ENCODE measurements at regions not wholly inside any gene's neighbourhood (a gene's known extent, or its start where the extent isn't known, plus 50 kb on each side); places are given as distances from the start of the nearest gene placed in this dataset.

DNA sequence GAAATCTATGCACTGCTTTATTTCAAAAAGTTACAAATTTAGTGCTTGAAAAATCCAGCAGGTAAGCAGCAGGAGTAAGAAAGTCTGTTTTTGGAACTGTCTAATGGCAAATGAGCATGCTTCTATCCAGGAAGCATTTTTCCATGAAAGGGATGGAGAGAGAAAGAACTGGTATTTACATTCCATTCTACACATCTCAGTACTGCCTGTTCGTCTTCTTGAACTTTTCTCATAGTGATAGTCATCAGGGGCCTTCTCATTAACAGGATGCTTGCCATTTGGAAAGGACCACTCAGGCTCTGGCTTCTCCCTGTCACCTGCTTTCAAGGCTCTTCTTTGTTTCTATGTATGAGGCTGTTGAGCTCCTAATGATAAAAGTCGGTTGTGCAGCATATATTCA lies 267.3 kb upstream of the IL12A start:
- no peaks in the 10 kb centered on the region for H3K9me3 ChIP-seq (replicated peaks in 1 of 2; ENCODE audit: control insufficient read depth in 2 of 2, insufficient read depth in 1 of 2, low read depth in 1 of 2, low read length in 2 of 2)
- H2AK5ac ChIP-seq (ENCODE audit: low read depth, low read length): no peak overlapping the region
- H3K4me1 ChIP-seq (ENCODE audit: control insufficient read depth in 2 of 2, insufficient read depth in 1 of 2, low read depth in 1 of 2, low read length in 2 of 2): no peaks in the 10 kb centered on the region
- no peak overlapping the region for H3K4me2 ChIP-seq (ENCODE audit: insufficient read depth, low read length, poor library complexity, severe bottlenecking)
- no peak overlapping the region for H3K9ac ChIP-seq (ENCODE audit: low read depth, low read length, poor library complexity)
- no peak overlapping the region for H2BK120ac ChIP-seq (ENCODE audit: low read depth, low read length)
- no CpG with 5 or more reads among the region's 2 CpGs for WGBS, 2 donors (ENCODE audit: extremely low coverage in 2 of 2, insufficient read length in 2 of 2, insufficient replicate concordance in 1 of 2)
- H3K36me3 ChIP-seq (replicated peaks in 1 of 2; ENCODE audit: control insufficient read depth in 2 of 2, insufficient read depth in 2 of 2, low read length in 2 of 2): no peaks in the 10 kb centered on the region
- no peak for DNase-seq (ENCODE audit: low spot score)
- H3K4me3 ChIP-seq (ENCODE audit: low read length in 2 of 2): no peak overlapping the region
- no peaks in the 10 kb centered on the region for H3K79me1 ChIP-seq (ENCODE audit: low read depth, low read length)
- no peak overlapping the region for H2BK12ac ChIP-seq (ENCODE audit: low read length)
- no peak overlapping the region for H2BK15ac ChIP-seq (ENCODE audit: low read length)
- no peaks in the 10 kb centered on the region for H3K27me3 ChIP-seq (ENCODE audit: control insufficient read depth in 3 of 3, insufficient read depth in 3 of 3, low read depth in 1 of 3, low read length in 3 of 3)
- H3K4ac ChIP-seq (ENCODE audit: low read length): no peak overlapping the region
- no peak overlapping the region for H2BK5ac ChIP-seq (ENCODE audit: low read length)
- H3K18ac ChIP-seq (ENCODE audit: low read length): no peak overlapping the region
- no peak overlapping the region for H4K8ac ChIP-seq (ENCODE audit: low read depth, low read length)
- H3K23ac ChIP-seq (ENCODE audit: low read depth, low read length, poor library complexity): no peak overlapping the region
- no peak overlapping the region for H3K27ac ChIP-seq (replicated peaks; ENCODE audit: low read length)
- no peak overlapping the region for H4K91ac ChIP-seq (ENCODE audit: low read depth, low read length, poor library complexity)
- H3K14ac ChIP-seq (ENCODE audit: low read length): no peak overlapping the region
- no peak overlapping the region for H2AFZ ChIP-seq (ENCODE audit: low read length)

DNA sequence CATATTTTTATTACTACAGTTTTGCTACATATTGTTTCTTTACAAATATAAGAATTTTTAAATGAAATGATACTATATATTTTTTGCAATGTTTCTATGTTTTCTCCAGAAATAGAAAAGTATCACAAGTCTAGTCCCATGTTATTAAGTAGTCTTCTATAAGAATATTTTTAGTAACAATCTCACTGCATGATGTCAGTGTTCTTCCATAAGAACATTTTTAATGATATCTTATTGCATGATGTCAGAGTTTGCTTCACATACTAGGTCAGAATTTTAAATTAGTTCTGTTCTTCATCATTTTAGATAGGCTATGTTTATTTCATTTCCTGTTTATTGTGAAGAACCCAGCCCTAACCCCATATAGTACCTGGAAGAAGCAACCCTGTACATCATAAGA lies 265.3 kb upstream of the IL12A start:
- DNase-seq (ENCODE audit: low spot score): no peak
- Histone ChIP-seq H3K14ac (ENCODE audit: low read length) (no peak overlapping the region), H3K9ac (ENCODE audit: low read depth, low read length, poor library complexity) (no peak overlapping the region), H3K4ac (ENCODE audit: low read length) (no peak overlapping the region), H3K9me3 (replicated peaks in 1 of 2; ENCODE audit: control insufficient read depth in 2 of 2, insufficient read depth in 1 of 2, low read depth in 1 of 2, low read length in 2 of 2) (no peaks in the 10 kb centered on the region), H2AK5ac (ENCODE audit: low read depth, low read length) (no peak overlapping the region), H2BK120ac (ENCODE audit: low read depth, low read length) (no peak overlapping the region), H3K4me2 (ENCODE audit: insufficient read depth, low read length, poor library complexity, severe bottlenecking) (no peak overlapping the region), H2BK15ac (ENCODE audit: low read length) (no peak overlapping the region), H2AFZ (ENCODE audit: low read length) (no peak overlapping the region), H3K79me1 (ENCODE audit: low read depth, low read length) (no peaks in the 10 kb centered on the region), H3K27ac (replicated peaks; ENCODE audit: low read length) (no peak overlapping the region), H3K18ac (ENCODE audit: low read length) (no peak overlapping the region), H3K4me3 (ENCODE audit: low read length in 2 of 2) (no peak overlapping the region), H2BK5ac (ENCODE audit: low read length) (no peak overlapping the region), H3K36me3 (replicated peaks in 1 of 2; ENCODE audit: control insufficient read depth in 2 of 2, insufficient read depth in 2 of 2, low read length in 2 of 2) (no peaks in the 10 kb centered on the region), H3K4me1 (ENCODE audit: control insufficient read depth in 2 of 2, insufficient read depth in 1 of 2, low read depth in 1 of 2, low read length in 2 of 2) (no peaks in the 10 kb centered on the region), H3K23ac (ENCODE audit: low read depth, low read length, poor library complexity) (no peak overlapping the region), H2BK12ac (ENCODE audit: low read length) (no peak overlapping the region), H3K27me3 (ENCODE audit: control insufficient read depth in 3 of 3, insufficient read depth in 3 of 3, low read depth in 1 of 3, low read length in 3 of 3) (no peaks in the 10 kb centered on the region), H4K8ac (ENCODE audit: low read depth, low read length) (no peak overlapping the region), H4K91ac (ENCODE audit: low read depth, low read length, poor library complexity) (no peak overlapping the region)

DNA sequence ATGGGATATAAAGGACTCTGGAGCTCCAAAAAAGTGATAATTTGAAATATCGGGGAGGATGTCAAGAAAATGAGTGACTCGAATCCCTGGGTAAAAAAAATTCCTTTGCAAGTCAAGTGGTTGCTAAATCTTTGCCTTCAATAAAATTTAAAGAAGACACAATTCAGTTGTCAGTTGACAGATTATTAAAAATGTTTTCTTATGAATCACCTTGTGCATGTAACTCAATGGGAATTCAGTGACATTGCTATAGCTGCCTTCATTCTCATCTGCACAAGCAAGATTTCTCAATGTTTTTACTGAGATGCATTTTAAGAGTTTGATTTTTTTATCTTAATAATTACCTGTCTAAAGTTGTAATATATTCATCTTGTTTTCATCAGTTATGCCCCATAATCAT lies 264.0 kb upstream of the IL12A start:
- Histone ChIP-seq H2BK5ac (ENCODE audit: low read length) (no peak overlapping the region), H3K23ac (ENCODE audit: low read depth, low read length, poor library complexity) (no peak overlapping the region), H4K8ac (ENCODE audit: low read depth, low read length) (no peak overlapping the region), H3K27ac (replicated peaks; ENCODE audit: low read length) (no peak overlapping the region), H3K14ac (ENCODE audit: low read length) (no peak overlapping the region), H3K18ac (ENCODE audit: low read length) (no peak overlapping the region), H2AFZ (ENCODE audit: low read length) (no peak overlapping the region), H2BK12ac (ENCODE audit: low read length) (no peak overlapping the region), H3K4ac (ENCODE audit: low read length) (no peak overlapping the region), H3K27me3 (ENCODE audit: control insufficient read depth in 3 of 3, insufficient read depth in 3 of 3, low read depth in 1 of 3, low read length in 3 of 3) (no peaks in the 10 kb centered on the region), H3K4me1 (ENCODE audit: control insufficient read depth in 2 of 2, insufficient read depth in 1 of 2, low read depth in 1 of 2, low read length in 2 of 2) (no peaks in the 10 kb centered on the region), H3K4me3 (ENCODE audit: low read length in 2 of 2) (no peak overlapping the region), H4K91ac (ENCODE audit: low read depth, low read length, poor library complexity) (no peak overlapping the region), H2AK5ac (ENCODE audit: low read depth, low read length) (no peak overlapping the region), H3K9me3 (replicated peaks in 1 of 2; ENCODE audit: control insufficient read depth in 2 of 2, insufficient read depth in 1 of 2, low read depth in 1 of 2, low read length in 2 of 2) (no peaks in the 10 kb centered on the region), H3K79me1 (ENCODE audit: low read depth, low read length) (no peaks in the 10 kb centered on the region), H2BK120ac (ENCODE audit: low read depth, low read length) (no peak overlapping the region), H3K4me2 (ENCODE audit: insufficient read depth, low read length, poor library complexity, severe bottlenecking) (no peak overlapping the region), H2BK15ac (ENCODE audit: low read length) (no peak overlapping the region), H3K9ac (ENCODE audit: low read depth, low read length, poor library complexity) (no peak overlapping the region), H3K36me3 (replicated peaks in 1 of 2; ENCODE audit: control insufficient read depth in 2 of 2, insufficient read depth in 2 of 2, low read length in 2 of 2) (no peaks in the 10 kb centered on the region)
- WGBS, 2 donors (ENCODE audit: extremely low coverage in 2 of 2, insufficient read length in 2 of 2, insufficient replicate concordance in 1 of 2): no CpG with 5 or more reads among the region's 2 CpGs
- DNase-seq (ENCODE audit: low spot score): no peak

DNA sequence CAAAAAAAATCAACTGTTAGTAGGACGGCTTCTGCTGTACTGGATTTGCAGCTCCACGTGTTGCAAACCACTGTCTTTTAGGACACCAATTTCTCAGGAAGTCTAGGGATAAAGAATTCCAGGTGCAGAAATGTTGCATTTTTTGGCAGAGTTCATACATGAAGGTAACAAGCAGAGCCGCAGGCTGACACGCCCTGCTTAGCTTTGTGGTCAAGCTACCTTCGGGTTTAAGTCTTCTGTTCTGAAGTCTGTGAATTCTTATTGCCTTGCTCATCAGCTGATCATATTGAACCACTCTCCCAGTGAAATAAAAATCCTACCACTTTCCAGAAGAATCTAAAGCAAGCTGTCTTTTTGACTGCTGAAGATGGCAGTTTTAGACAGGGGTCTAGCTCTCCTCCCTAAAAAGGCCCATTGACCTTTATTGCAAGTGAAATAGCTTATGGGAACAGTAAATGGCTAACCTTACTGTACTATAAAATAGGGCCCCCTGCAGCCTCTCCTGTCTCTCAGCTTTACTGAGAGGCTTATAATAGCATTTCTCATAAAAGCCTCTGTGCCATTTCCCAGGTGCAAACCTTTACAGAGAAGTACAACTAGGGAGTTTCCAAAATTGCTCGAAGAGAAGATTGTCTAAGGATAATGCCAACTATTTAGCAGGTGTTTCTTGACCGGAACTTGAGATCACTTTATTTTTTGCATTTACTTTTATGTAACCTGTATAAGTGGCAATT lies 262.2 kb upstream of the IL12A start:
- no peaks in the 10 kb centered on the region for H3K79me1 ChIP-seq (ENCODE audit: low read depth, low read length)
- no peak for DNase-seq (ENCODE audit: low spot score)
- no CpG with 5 or more reads among the region's 7 CpGs for WGBS, 2 donors (ENCODE audit: extremely low coverage in 2 of 2, insufficient read length in 2 of 2, insufficient replicate concordance in 1 of 2)
- H3K4me1 ChIP-seq (ENCODE audit: control insufficient read depth in 2 of 2, insufficient read depth in 1 of 2, low read depth in 1 of 2, low read length in 2 of 2): peaks cover 0 to 2% of the 10 kb centered on the region in 2 donors
- no peaks in the 10 kb centered on the region for H3K9me3 ChIP-seq (replicated peaks in 1 of 2; ENCODE audit: control insufficient read depth in 2 of 2, insufficient read depth in 1 of 2, low read depth in 1 of 2, low read length in 2 of 2)
- H3K27me3 ChIP-seq (ENCODE audit: control insufficient read depth in 3 of 3, insufficient read depth in 3 of 3, low read depth in 1 of 3, low read length in 3 of 3): no peaks in the 10 kb centered on the region
- H2AK5ac ChIP-seq (ENCODE audit: low read depth, low read length): no peak overlapping the region
- H3K27ac ChIP-seq (replicated peaks; ENCODE audit: low read length): no peak overlapping the region
- no peak overlapping the region for H2BK15ac ChIP-seq (ENCODE audit: low read length)
- no peak overlapping the region for H2BK5ac ChIP-seq (ENCODE audit: low read length)
- no peak overlapping the region for H4K8ac ChIP-seq (ENCODE audit: low read depth, low read length)
- H3K23ac ChIP-seq (ENCODE audit: low read depth, low read length, poor library complexity): no peak overlapping the region
- no peak overlapping the region for H2AFZ ChIP-seq (ENCODE audit: low read length)
- no peak overlapping the region for H3K4me2 ChIP-seq (ENCODE audit: insufficient read depth, low read length, poor library complexity, severe bottlenecking)
- no peak overlapping the region for H2BK120ac ChIP-seq (ENCODE audit: low read depth, low read length)
- no peaks in the 10 kb centered on the region for H3K36me3 ChIP-seq (replicated peaks in 1 of 2; ENCODE audit: control insufficient read depth in 2 of 2, insufficient read depth in 2 of 2, low read length in 2 of 2)
- H3K18ac ChIP-seq (ENCODE audit: low read length): no peak overlapping the region
- H3K14ac ChIP-seq (ENCODE audit: low read length): no peak overlapping the region
- H3K4me3 ChIP-seq (ENCODE audit: low read length in 2 of 2): no peak overlapping the region
- H4K91ac ChIP-seq (ENCODE audit: low read depth, low read length, poor library complexity): no peak overlapping the region
- no peak overlapping the region for H3K9ac ChIP-seq (ENCODE audit: low read depth, low read length, poor library complexity)
- no peak overlapping the region for H2BK12ac ChIP-seq (ENCODE audit: low read length)
- H3K4ac ChIP-seq (ENCODE audit: low read length): no peak overlapping the region

Measured in neuronal stem cell (in vitro differentiated cells).